ENCODE measurements at regions not wholly inside any gene's neighbourhood (a gene's known extent, or its start where the extent isn't known, plus 50 kb on each side); places are given as distances from the start of the nearest gene placed in this dataset.

GRCh38 chr17:15109608-15110007 is 155.5 kb downstream of the PMP22 start:
- DNase-seq (ENCODE audit: low spot score): no peak

- DNase-seq (ENCODE audit: low spot score): no peak
Observed at GRCh38 chr17:15108992-15109391, 156.1 kb downstream of the PMP22 start.

- no peak for DNase-seq (ENCODE audit: low spot score)
Observed at GRCh38 chr17:15106540-15106939, 158.6 kb downstream of the PMP22 start.

- no peak for DNase-seq (ENCODE audit: low spot score)
Observed at GRCh38 chr17:15103785-15104184, 161.3 kb downstream of the PMP22 start.

GRCh38 chr17:15101175-15101574 is 164.0 kb downstream of the PMP22 start:
- DNase-seq (ENCODE audit: low spot score): no peak

- no peak for DNase-seq (ENCODE audit: low spot score)
Observed at GRCh38 chr17:15096511-15096910, 168.6 kb downstream of the PMP22 start.

- DNase-seq (ENCODE audit: low spot score): no peak
Observed at GRCh38 chr17:15095935-15096334, 169.2 kb downstream of the PMP22 start.

- DNase-seq (ENCODE audit: low spot score): no peak
Observed at GRCh38 chr17:15092762-15093161, 172.4 kb downstream of the PMP22 start.

GRCh38 chr17:15092261-15092660 is 172.9 kb downstream of the PMP22 start:
- DNase-seq (ENCODE audit: low spot score): no peak

- DNase-seq (ENCODE audit: low spot score): no peak
Observed at GRCh38 chr17:15091825-15092224, 173.3 kb downstream of the PMP22 start.

- DNase-seq (ENCODE audit: low spot score): no peak
Observed at GRCh38 chr17:15090533-15090932, 174.6 kb downstream of the PMP22 start.

GRCh38 chr17:15087946-15088345 is 177.2 kb downstream of the PMP22 start:
- no peak for DNase-seq (ENCODE audit: low spot score)

GRCh38 chr17:15086776-15087295 is 178.3 kb downstream of the PMP22 start:
- no peak for DNase-seq (ENCODE audit: low spot score)

- DNase-seq (ENCODE audit: low spot score): no peak
Observed at GRCh38 chr17:15085890-15086677, 179.0 kb downstream of the PMP22 start.

GRCh38 chr17:15083225-15083624 is 181.9 kb downstream of the PMP22 start:
- no peak for DNase-seq (ENCODE audit: low spot score)

GRCh38 chr17:15081008-15081407 is 184.1 kb downstream of the PMP22 start:
- DNase-seq (ENCODE audit: low spot score): no peak

- no peak for DNase-seq (ENCODE audit: low spot score)
Observed at GRCh38 chr17:15078570-15078969, 186.6 kb downstream of the PMP22 start.

- no peak for DNase-seq (ENCODE audit: low spot score)
Observed at GRCh38 chr17:15076991-15077663, 188.0 kb downstream of the PMP22 start.

- DNase-seq (ENCODE audit: low spot score): no peak
Observed at GRCh38 chr17:15051933-15052332, 213.2 kb downstream of the PMP22 start.

- DNase-seq (ENCODE audit: low spot score): no peak
Observed at GRCh38 chr17:15049795-15050160, 215.3 kb downstream of the PMP22 start.

- no peak for DNase-seq (ENCODE audit: low spot score)
Observed at GRCh38 chr17:15048933-15049794, 216.0 kb downstream of the PMP22 start.

GRCh38 chr17:15048381-15048780 is 216.7 kb downstream of the PMP22 start:
- no peak for DNase-seq (ENCODE audit: low spot score)

- DNase-seq (ENCODE audit: low spot score): no peak
Observed at GRCh38 chr17:15042311-15042710, 222.8 kb downstream of the PMP22 start.
